PC-3 (cell line): ENCODE measurements at regions not wholly inside any gene's neighbourhood (a gene's known extent, or its start where the extent isn't known, plus 50 kb on each side); places are given as distances from the start of the nearest gene placed in this dataset.

Experiments used
- ATAC-seq: fragments of 200-7000 bp; cut with Tn5 transposase; 2 replicates; pipeline ENCODE4 v1.9.1; 2020; ENCODE audit warnings: mild to moderate bottlenecking, moderate library complexity
- BruUV-seq: library from RNA; stranded (reverse); fragments of 400-500 nt; replicated peaks from 2 replicates; lab custom pipeline; 2021; lab: Mats Ljungman, UMichigan
- CTCF ChIA-PET: fragments of 300-600 bp; sonication (Branson Sonifier 250); formaldehyde crosslinking; loops from one replicate; lab custom pipeline; 2022; ENCODE audit warnings: antibody characterized with exemption; lab: Charles Lee
- POLR2A ChIA-PET: fragments of 300-600 bp; sonication (Branson Sonifier 250); formaldehyde crosslinking; loops from one replicate; lab custom pipeline; 2022; ENCODE audit warnings: antibody characterized with exemption; ENCODE audit not compliant: unreplicated experiment; lab: Charles Lee
- DNase-seq: peaks from one replicate; pipeline ENCODE4 v3.0.0-alpha.2; 2015
- H2AFZ ChIP-seq: fragments of 300-600 bp; sonication (generic); 2 replicates; pipeline ENCODE4 v1.6.0; 2016; ENCODE audit warnings: antibody characterized with exemption, low read length
- H3F3A ChIP-seq: fragments of 300-600 bp; sonication (generic); one replicate; pipeline ENCODE4 v1.6.0; 2017; ENCODE audit warnings: antibody characterized with exemption, low read length, control low read depth, mild to moderate bottlenecking; ENCODE audit not compliant: unreplicated experiment
- H3K27ac ChIP-seq: fragments of 300-600 bp; sonication (generic); 2 replicates; pipeline ENCODE4 v1.5.1; 2016; ENCODE audit warnings: mild to moderate bottlenecking, low read length
- H3K27me3 ChIP-seq: fragments of 300-600 bp; sonication (generic); 2 replicates; pipeline ENCODE4 v1.6.1; 2016; ENCODE audit warnings: low read length, mixed read lengths
- H3K36me3 ChIP-seq: fragments of 300-600 bp; sonication (generic); 2 replicates; pipeline ENCODE4 v1.6.1; 2016; ENCODE audit warnings: low read depth, mixed run types, low read length, mixed read lengths
- H3K4me1 ChIP-seq: fragments of 300-600 bp; sonication (generic); 2 replicates; pipeline ENCODE4 v1.5.1; 2016; ENCODE audit warnings: low read length; ENCODE audit not compliant: insufficient read depth
- H3K4me2 ChIP-seq: fragments of 300-600 bp; sonication (generic); 2 replicates; pipeline ENCODE4 v1.6.0; 2016; ENCODE audit warnings: low read length
- H3K4me3 ChIP-seq: fragments of 300-600 bp; sonication (generic); 2 replicates; pipeline ENCODE4 v1.5.1; 2016; ENCODE audit warnings: mild to moderate bottlenecking, low read length, mixed read lengths
- H3K79me2 ChIP-seq: fragments of 300-600 bp; sonication (generic); 2 replicates; pipeline ENCODE4 v1.6.1; 2017; ENCODE audit warnings: low read length, mixed read lengths
- H3K9ac ChIP-seq: fragments of 300-600 bp; sonication (generic); 2 replicates; pipeline ENCODE4 v1.6.0; 2016; ENCODE audit warnings: mild to moderate bottlenecking, low read length
- H3K9me2 ChIP-seq: fragments of 300-600 bp; sonication (generic); replicated peaks from 2 replicates; pipeline ENCODE4 v1.6.1; 2016; ENCODE audit warnings: mixed run types, low read length, mixed read lengths
- H3K9me3 ChIP-seq: fragments of 300-600 bp; sonication (generic); 2 replicates; pipeline ENCODE4 v1.6.1; 2016; ENCODE audit warnings: low read length, mixed read lengths
- H4K20me1 ChIP-seq: fragments of 300-600 bp; sonication (generic); 2 replicates; pipeline ENCODE4 v1.6.1; 2016; ENCODE audit warnings: low read length, mixed read lengths
- EZH2 ChIP-seq: fragments of 300-600 bp; sonication (generic); IDR thresholded peaks from one replicate; pipeline ENCODE4 v1.6.1; 2017; ENCODE audit warnings: antibody characterized with exemption, mild to moderate bottlenecking, low read length; ENCODE audit not compliant: unreplicated experiment
- EZH2phosphoT487 ChIP-seq: fragments of 300-600 bp; sonication (generic); IDR thresholded peaks from 2 replicates; pipeline ENCODE4 v1.6.1; 2018; ENCODE audit warnings: mild to moderate bottlenecking, antibody characterized with exemption, low read length, borderline replicate concordance
- intact Hi-C: fragments of 100-400 bp; cut with micrococcal nuclease; formaldehyde crosslinking; loops from 2 replicates; pipeline ENCODE4 v1.9.0; 2023
- TF ChIP-seq, protein P1 (sequence below): fragments of 300-600 bp; sonication (generic); conservative IDR thresholded peaks from 2 replicates; pipeline ENCODE4 v1.5.1; 2017; ENCODE audit warnings: antibody characterized with exemption, low read depth, mild to moderate bottlenecking, low read length

DNA sequence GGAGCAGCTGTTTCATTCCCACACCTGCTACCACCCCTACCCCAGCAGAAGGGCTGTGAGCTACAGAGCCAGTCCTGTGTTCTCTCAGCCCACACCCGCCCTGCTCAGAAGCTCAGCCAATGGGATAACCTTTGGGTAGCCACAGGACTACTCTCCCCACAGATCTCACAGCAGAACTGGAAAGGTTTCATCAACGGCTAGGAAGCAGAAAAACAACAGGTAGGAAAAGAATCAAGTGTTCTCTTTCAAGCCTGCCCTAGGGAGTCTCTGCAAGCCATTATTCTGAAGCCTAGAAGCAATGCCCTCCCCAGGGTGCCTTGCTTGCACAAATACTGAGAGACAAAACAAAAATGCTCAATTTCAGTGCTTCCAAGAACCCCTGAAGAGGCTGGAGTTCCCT lies 77.2 kb downstream of the TMPRSS5 start:
- H4K20me1 ChIP-seq = no peaks in the 10 kb centered on the region
- no peak overlapping the region for H2AFZ ChIP-seq
- CTCF ChIA-PET = no interaction called here

DNA sequence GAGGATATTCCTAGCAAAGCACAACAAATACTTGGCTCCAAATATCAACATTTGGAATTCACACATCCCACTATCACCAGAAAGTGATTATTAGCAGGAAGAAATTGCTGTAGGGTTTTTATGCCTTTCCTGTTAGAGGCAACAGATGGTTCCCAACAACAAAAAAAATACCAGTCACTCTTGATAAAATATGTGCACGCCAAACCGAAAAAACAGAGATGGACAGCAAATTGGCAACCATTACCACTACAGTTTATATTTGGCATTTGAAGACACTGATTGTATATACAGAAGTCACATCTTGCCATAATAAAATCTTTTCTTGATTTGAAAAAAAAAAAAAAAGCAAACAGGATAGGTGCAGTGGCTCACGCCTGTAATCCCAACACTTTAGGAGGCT lies 78.2 kb downstream of the TMPRSS5 start:
- intact Hi-C loops = no loop called here
- ATAC-seq = no peak
- no peaks in the 10 kb centered on the region for H3K79me2 ChIP-seq
- H3F3A ChIP-seq = no peaks in the 10 kb centered on the region
- no peaks in the 10 kb centered on the region for H4K20me1 ChIP-seq
- H3K4me1 ChIP-seq = no peaks in the 10 kb centered on the region
- H2AFZ ChIP-seq = no peak overlapping the region
- no peak overlapping the region for H3K4me3 ChIP-seq
- no TSS peak for BruUV-seq
- TF ChIP-seq, protein P1, sequence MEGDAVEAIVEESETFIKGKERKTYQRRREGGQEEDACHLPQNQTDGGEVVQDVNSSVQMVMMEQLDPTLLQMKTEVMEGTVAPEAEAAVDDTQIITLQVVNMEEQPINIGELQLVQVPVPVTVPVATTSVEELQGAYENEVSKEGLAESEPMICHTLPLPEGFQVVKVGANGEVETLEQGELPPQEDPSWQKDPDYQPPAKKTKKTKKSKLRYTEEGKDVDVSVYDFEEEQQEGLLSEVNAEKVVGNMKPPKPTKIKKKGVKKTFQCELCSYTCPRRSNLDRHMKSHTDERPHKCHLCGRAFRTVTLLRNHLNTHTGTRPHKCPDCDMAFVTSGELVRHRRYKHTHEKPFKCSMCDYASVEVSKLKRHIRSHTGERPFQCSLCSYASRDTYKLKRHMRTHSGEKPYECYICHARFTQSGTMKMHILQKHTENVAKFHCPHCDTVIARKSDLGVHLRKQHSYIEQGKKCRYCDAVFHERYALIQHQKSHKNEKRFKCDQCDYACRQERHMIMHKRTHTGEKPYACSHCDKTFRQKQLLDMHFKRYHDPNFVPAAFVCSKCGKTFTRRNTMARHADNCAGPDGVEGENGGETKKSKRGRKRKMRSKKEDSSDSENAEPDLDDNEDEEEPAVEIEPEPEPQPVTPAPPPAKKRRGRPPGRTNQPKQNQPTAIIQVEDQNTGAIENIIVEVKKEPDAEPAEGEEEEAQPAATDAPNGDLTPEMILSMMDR = no peak
- TF ChIP-seq EZH2phosphoT487 (no peak), EZH2 (no peak)
- H3K4me2 ChIP-seq = no peak overlapping the region
- no peaks in the 10 kb centered on the region for H3K36me3 ChIP-seq
- DNase-seq = no peak
- ChIA-PET POLR2A (no interaction called here), CTCF (no interaction called here)
- H3K9ac ChIP-seq = no peak overlapping the region
- H3K9me3 ChIP-seq = no peaks in the 10 kb centered on the region
- H3K27me3 ChIP-seq = peaks cover 23% of the 10 kb centered on the region
- H3K27ac ChIP-seq = no peak overlapping the region
- H3K9me2 ChIP-seq = no peaks in the 10 kb centered on the region

More for the DNA sequence above, 77.2 kb downstream of the TMPRSS5 start:
- intact Hi-C loops = no loop called here
- Histone ChIP-seq H3K36me3 (no peaks in the 10 kb centered on the region), H3K9ac (no peak overlapping the region), H3K27ac (no peak overlapping the region), H3K4me3 (no peak overlapping the region), H3K4me1 (no peaks in the 10 kb centered on the region), H3K9me2 (no peaks in the 10 kb centered on the region), H3K79me2 (no peaks in the 10 kb centered on the region), H3K4me2 (no peak overlapping the region), H3K9me3 (no peaks in the 10 kb centered on the region), H3F3A (no peaks in the 10 kb centered on the region), H3K27me3 (peaks cover 23% of the 10 kb centered on the region)
- TF ChIP-seq, protein P1 = no peak
- TF ChIP-seq EZH2phosphoT487 (no peak), EZH2 (no peak)
- BruUV-seq = no TSS peak
- DNase-seq = no peak
- POLR2A ChIA-PET = no interaction called here
- no peak for ATAC-seq

DNA sequence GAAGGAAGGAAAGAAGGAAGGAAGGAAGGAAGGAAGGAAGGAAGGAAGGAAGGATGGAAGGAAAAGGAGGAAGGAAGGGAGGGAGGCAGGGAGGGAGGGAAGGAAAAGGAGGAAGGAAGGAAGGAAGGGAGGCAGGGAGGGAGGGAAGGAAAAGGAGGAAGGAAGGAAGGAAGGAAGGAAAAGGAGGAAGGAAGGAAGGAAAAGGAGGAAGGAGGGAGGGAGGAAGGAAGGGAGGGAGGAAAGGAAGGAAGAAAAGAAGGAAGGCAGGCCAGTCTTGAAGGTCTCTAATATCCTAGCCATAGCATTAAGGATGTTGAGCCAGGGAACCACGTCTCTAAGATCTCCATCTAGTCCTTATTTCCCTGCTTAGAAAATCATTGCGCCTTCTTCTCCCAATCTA lies 78.8 kb downstream of the TMPRSS5 start:
- Histone ChIP-seq H3K9me3 (no peaks in the 10 kb centered on the region), H3K36me3 (no peaks in the 10 kb centered on the region), H3F3A (no peaks in the 10 kb centered on the region), H3K4me1 (no peaks in the 10 kb centered on the region), H3K27ac (no peak overlapping the region), H3K9me2 (no peaks in the 10 kb centered on the region), H3K27me3 (peaks cover 23% of the 10 kb centered on the region), H3K79me2 (no peaks in the 10 kb centered on the region), H4K20me1 (no peaks in the 10 kb centered on the region), H3K9ac (no peak overlapping the region), H2AFZ (no peak overlapping the region), H3K4me2 (no peak overlapping the region), H3K4me3 (no peak overlapping the region)
- DNase-seq (no peak), ATAC-seq (no peak)
- BruUV-seq = no TSS peak
- intact Hi-C loops = no loop called here
- POLR2A ChIA-PET = no interaction called here
- CTCF ChIA-PET = no interaction called here
- no peak for TF ChIP-seq EZH2phosphoT487
